NCI-H69 (cell line): ENCODE measurements at regions not wholly inside any gene's neighbourhood (a gene's known extent, or its start where the extent isn't known, plus 50 kb on each side); places are given as distances from the start of the nearest gene placed in this dataset.

Source experiments
- DNase-seq: peaks from one replicate; lab custom pipeline; 2025; lab: John Stamatoyannopoulos, UW

GRCh38 chr18:38923540-38923939 is 1357.9 kb upstream of the CELF4 start:
- DNase-seq, result peak; percentile 46

GRCh38 chr18:38923126-38923525 is 1357.5 kb upstream of the CELF4 start:
- peak; percentile 82 for DNase-seq

GRCh38 chr18:38909972-38910371 is 1344.4 kb upstream of the CELF4 start:
- DNase-seq, result no peak

DNA sequence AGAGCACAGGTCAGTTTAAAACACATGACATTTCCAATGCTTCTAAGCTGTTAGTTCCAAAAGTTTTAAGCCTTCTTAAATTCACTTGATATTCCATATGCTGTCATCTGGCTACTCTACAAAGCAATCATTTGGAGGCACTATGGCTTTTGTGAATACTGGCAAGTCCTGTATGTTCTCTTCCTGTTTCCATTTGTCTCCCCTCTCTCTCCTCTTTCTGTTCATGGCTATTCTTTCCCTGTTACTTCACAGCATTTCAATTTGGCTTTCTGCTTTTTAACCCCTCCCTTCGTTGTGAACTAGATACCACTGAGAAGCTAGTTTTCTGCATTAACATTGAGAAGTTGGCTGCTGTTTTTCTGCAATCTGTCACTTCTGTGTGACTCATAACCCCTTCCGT is 1337.2 kb upstream of the CELF4 start:
- DNase-seq, result no peak

DNA sequence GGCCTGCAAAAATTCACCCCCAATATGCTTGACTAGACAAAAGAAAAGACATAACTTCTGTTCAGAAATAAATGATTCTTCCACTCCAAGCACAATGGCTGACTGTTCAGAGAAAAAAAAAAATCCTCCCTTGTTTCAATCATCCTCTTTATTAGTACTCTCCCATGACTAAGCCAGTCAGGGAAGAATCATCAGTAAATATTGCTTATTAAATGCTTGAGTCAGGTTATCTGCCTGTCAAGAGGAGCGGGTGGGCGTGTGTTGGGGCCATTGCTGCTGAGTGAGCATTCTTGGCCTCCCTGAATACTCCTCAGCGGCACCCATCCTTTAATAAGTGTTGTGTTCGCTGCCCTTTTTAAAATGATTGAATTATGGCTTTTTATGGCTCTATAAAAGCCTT is 1334.8 kb upstream of the CELF4 start:
- DNase-seq, result no peak

GRCh38 chr18:38900031-38900430 is 1334.4 kb upstream of the CELF4 start:
- DNase-seq, result no peak

DNA sequence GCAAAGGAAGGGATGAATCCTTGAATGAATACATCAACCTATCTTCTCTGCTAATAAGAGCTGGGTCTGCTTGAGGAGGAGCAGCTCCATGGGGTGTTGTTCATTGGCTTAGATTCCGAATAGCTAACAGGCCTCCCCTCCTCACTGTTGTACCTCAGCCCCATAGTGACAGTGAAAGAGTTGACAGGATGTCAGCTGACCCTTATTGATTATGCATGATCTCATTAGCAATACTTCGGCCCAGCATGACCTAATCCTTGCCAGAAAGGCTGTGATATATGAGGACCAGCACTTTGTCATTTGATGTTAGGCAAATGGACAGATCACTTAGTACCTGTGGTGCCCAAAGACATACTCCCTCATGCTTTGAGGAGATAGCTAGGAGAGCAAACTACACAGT is 1333.7 kb upstream of the CELF4 start:
- no peak for DNase-seq

DNA sequence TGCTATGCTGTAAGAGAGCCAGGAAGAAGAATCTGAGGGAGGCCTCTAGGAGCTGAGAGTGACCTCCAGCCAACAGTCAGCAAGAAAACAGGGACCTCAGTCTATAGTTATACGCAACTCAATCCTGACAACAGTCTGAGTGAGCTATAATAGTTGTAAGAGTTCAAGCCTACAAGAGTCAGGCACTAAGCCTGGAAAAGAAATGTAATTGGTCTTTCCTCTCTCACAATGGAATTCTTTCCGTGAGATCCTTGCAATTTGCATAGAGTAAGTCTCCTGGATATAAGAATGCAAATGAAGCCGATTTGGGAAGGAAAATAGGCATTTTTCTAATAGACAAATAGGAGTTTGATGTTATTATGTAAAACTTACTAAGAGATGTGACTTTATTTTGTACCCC is 1332.6 kb upstream of the CELF4 start:
- no peak for DNase-seq

DNA sequence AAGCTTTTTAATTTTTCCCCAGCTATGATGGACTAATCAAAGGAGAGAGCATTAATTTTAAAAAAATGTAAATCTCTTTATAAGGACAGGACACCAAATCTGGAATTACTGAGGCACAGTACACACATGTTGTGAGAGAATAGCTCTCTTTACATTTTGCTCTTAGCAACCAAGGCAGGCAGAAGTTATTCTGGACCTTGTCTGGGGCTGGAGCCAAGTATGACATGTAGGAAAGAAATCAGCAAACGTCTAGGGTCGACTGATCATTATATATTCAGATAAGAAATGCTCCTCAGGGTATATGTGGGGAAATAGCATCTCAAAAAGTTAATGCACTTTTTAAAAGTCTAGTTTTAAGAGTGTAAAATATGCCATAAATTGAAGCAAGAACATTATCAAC is 1330.0 kb upstream of the CELF4 start:
- no peak for DNase-seq

- no peak for DNase-seq
These were observed 1322.0 kb upstream of the CELF4 start for GRCh38 chr18:38887671-38888020.

DNA sequence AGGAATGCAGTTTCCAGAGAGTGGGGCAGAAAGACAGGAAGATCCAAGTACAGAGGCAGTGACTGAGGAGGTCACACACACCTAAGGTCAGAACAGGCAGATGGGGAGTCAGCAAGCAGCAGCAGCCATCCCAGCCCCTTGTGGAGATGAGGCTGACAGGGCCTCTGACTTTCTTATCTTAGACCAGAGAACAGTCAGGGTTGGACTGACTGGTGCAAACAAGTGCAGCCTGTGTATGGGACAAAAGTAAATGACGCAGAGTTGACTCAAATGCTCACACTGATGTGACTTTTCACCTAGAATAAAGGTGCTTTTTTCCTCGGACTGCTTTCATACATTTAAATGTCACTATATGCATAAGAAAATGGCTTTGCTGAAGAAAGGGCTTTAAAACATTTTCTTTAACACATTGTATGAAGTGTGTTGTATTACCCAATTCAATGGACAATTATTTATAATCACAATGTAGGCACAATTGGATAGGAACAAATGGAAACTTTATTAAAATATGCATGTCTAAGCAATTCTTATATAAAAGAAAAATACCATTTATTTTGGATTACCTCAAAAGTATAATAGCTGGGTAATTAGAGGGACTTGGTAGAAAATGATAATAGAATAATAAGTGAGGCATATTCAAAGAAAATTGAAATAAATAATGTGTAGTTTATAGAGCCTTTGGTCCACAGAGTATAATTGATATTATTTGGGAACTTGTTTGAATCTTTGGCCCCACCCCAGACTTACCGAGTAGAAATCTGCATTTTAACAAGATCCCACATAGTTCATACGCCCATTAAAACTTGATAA is 1321.5 kb upstream of the CELF4 start:
- no peak for DNase-seq

DNA sequence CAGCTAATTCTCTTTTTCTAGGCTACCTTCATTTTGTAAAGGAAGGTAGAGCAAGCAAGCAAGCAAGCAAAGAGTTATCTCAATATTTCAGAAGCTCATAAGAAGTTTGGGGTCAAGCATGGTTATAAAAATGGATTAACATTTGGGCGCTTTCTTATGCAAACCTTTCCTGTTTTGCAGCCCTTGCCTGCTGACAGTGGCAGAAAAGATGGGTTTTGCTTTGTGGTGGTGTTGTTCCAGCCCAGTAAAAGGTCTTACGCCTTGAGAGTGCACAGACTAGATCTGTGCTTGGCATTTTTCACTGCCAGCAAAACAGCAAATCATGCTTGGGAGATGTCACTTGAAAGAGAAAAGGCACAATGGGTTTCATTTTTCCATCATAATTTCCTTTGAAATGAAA is 1320.6 kb upstream of the CELF4 start:
- DNase-seq, result no peak

GRCh38 chr18:38884050-38884449 is 1318.5 kb upstream of the CELF4 start:
- peak; percentile 32 for DNase-seq

DNA sequence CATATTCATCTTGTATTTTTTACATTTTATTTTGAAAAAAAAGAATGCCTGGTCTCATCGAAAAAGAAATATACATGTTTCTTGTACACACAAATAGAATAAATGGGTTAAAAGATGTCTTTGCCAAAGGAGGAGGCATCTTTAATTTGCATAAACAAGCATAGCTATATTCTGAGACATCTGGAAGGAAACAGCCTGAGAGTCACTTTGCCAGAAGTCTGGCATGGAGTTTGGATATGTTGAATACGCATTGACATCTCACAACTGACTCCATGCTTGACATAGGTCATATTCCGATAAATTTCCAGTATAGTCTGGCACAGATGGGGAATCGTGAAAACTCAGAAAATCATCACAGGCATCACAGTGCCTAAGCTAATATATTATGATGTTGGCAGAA is 1317.5 kb upstream of the CELF4 start:
- DNase-seq, result no peak

GRCh38 chr18:38879871-38880270 is 1314.3 kb upstream of the CELF4 start:
- no peak for DNase-seq

DNA sequence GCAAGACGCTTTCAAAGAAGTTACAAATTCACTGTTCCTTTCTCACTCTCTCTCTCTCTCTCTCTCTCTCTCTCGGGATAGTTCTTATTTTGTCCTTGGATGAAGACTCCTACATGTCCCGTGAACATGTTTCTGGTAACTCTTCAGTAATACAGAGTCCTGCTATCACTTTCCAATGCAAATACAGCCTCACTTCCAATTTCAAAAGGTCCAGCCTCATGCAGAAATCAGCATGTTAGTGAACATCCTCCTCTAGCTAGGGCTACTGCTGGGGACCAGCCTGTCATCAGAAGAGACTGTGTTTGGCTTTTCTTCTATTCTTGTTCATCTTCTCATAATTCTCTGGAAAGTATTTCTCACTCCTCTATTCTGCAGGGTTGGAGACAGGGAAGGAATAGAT is 1306.7 kb upstream of the CELF4 start:
- no peak for DNase-seq

DNA sequence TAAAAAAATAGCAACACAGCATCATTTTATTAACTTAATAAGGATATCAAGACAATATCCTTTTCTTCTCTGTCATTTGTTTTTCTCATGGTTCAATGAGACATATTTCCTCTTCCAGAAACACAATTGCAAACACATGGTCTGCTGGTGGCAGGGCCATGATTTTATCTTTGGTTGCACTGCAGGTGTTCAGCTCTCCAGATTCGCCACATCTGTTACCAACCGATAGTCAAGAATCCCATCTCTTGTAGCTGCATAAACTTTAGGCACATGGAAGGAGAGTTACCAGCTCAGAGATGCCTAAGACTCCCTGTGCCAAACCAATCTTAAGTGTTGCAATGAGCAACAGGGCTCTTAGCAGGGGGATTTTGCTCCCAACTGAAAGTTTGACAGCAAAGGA is 1303.2 kb upstream of the CELF4 start:
- DNase-seq, result peak; percentile 35

- DNase-seq, result no peak
These were observed 1302.1 kb upstream of the CELF4 start for GRCh38 chr18:38867680-38868079.

DNA sequence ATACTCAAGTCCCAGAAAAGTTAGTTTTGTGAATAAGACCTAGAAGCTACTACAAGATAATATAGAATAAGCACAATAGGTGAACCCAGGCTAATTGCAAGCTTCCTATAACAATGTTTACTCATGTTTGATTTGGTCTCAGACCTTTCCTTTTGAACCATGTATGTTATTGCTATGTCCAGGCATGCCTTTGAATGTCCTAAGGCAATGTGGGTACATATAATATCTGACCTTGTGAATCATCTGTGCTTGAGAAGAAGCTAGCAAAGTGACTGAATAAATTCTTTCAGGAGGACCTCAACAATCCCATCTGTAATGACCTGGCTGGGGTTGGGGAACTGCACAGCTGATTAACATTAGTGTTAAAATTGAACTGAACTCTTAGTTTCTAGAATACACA is 1285.9 kb upstream of the CELF4 start:
- peak; percentile 60 for DNase-seq

DNA sequence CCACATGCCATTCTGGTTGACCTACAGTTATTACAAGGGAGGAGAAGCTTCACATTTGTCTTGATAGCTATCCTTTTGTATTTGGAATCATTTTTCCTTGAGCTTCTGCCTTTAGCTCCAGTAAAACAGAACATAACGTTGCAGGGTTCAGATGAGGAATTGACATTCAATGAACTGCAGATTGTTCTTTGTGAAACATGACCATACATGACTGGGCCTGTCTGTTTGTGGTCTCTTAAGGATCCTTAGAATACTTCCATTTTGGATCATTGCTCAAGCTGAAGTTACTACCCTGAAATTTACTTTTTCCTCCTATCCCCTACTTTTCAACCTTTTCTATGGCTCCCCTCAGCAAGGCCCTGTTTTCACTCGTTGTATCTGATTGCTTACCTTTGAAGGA is 1281.7 kb upstream of the CELF4 start:
- no peak for DNase-seq

GRCh38 chr18:38843291-38843690 is 1277.7 kb upstream of the CELF4 start:
- DNase-seq, result no peak

DNA sequence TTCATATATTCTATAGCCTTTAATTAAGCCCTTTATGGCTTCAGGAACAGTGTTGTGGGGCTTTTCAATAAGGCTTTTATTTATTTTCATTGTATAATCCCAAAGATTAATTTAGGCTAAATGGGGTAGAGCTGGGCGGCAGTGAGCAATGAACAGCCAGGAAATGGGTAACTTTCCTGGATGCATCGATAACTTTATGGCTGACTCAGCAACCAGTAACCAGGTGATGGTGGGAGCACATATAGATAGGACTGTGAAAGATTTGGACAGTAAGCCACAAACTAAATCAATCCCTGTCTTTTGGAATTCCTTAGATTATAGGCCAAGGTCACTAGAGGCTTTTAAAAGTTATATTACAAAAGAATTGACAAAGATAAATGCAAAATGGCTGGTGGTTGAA is 1260.6 kb upstream of the CELF4 start:
- DNase-seq, result no peak

DNA sequence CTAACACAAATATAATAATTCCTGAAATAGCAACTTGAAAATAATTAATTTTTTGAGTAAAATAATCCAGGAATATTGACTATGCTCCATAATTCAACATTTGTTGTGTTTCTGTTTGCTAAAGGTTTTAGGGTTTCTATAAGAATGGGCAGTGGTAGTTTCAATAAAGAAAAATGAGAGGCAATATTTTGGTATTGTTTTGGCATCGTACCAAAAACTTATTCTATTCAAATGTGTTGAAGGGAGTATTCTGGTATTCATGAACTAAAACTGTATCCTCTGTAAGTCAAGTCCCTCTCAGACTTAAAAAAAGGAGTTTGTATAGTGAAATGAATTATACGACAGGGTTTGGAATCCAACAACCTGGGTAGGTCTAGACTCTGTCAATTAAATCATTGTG is 1245.6 kb upstream of the CELF4 start:
- DNase-seq, result peak; percentile 33

GRCh38 chr18:38810789-38811188 is 1245.2 kb upstream of the CELF4 start:
- no peak for DNase-seq
